Trophoblast cell (in vitro differentiated cells and primary cell): ENCODE measurements at regions not wholly inside any gene's neighbourhood (a gene's known extent, or its start where the extent isn't known, plus 50 kb on each side); places are given as distances from the start of the nearest gene placed in this dataset.
"Not testable (repeated sequence)": the region's sequence is repeated elsewhere in the genome, so short reads cannot be mapped to it uniquely, and the experiment has no call there.

ENCODE experiments used
- DNase-seq, 2 donors: peaks; one replicate each; pipeline ENCODE4 v3.0.0-alpha.2; 2016
- H2AFZ ChIP-seq: 2 replicates; pipeline ENCODE4 v1.6.1; 2013; ENCODE audit warnings: low read length, moderate library complexity, mild to moderate bottlenecking; ENCODE audit not compliant: insufficient read depth, poor library complexity
- H2AK5ac ChIP-seq: 2 replicates; pipeline ENCODE4 v1.6.1; 2013; ENCODE audit warnings: mild to moderate bottlenecking, low read length
- H2BK120ac ChIP-seq: 2 replicates; pipeline ENCODE4 v1.6.1; 2013; ENCODE audit warnings: low read length, mild to moderate bottlenecking, moderate library complexity; ENCODE audit not compliant: insufficient read depth, poor library complexity
- H2BK12ac ChIP-seq: 2 replicates; pipeline ENCODE4 v1.6.1; 2013; ENCODE audit warnings: mild to moderate bottlenecking, low read length, moderate library complexity
- H2BK5ac ChIP-seq: 2 replicates; pipeline ENCODE4 v1.6.1; 2013; ENCODE audit warnings: low read length, low read depth, moderate library complexity, mild to moderate bottlenecking; ENCODE audit not compliant: poor library complexity
- H3K14ac ChIP-seq: 2 replicates; pipeline ENCODE4 v1.6.1; 2013; ENCODE audit warnings: mild to moderate bottlenecking, low read length
- H3K18ac ChIP-seq: 2 replicates; pipeline ENCODE4 v1.6.1; 2013; ENCODE audit warnings: mild to moderate bottlenecking, low read length
- H3K23ac ChIP-seq: 2 replicates; pipeline ENCODE4 v1.6.1; 2013; ENCODE audit warnings: low read length
- H3K27ac ChIP-seq: 2 replicates; pipeline ENCODE4 v1.5.1; 2013; ENCODE audit warnings: low read depth, mild to moderate bottlenecking, inconsistent platforms, low read length, moderate library complexity
- H3K27me3 ChIP-seq: 2 replicates; pipeline ENCODE4 v1.6.1; 2013; ENCODE audit warnings: inconsistent platforms, mild to moderate bottlenecking, low read length, moderate library complexity; ENCODE audit not compliant: insufficient read depth
- H3K36me3 ChIP-seq, 2 experiments: 1 replicate in 1 of 2; 2 replicates in 1 of 2; pipeline ENCODE4 v1.6.1; 2013; ENCODE audit warnings: low read length in 2 of 2, mild to moderate bottlenecking in 2 of 2, moderate library complexity in 1 of 2; ENCODE audit not compliant: insufficient read depth in 2 of 2, control insufficient read depth in 1 of 2
- H3K4ac ChIP-seq: 2 replicates; pipeline ENCODE4 v1.6.1; 2013; ENCODE audit warnings: low read depth, mild to moderate bottlenecking, low read length, moderate library complexity
- H3K4me1 ChIP-seq, 2 experiments: 1 replicate in 1 of 2; 2 replicates in 1 of 2; pipeline ENCODE4 v1.6.1; 2013; ENCODE audit warnings: low read length in 2 of 2, mild to moderate bottlenecking in 2 of 2, moderate library complexity in 1 of 2; ENCODE audit not compliant: insufficient read depth in 2 of 2, control insufficient read depth in 1 of 2
- H3K4me2 ChIP-seq: 2 replicates; pipeline ENCODE4 v1.6.1; 2013; ENCODE audit warnings: inconsistent platforms, mild to moderate bottlenecking, low read length, moderate library complexity
- H3K4me3 ChIP-seq: 2 replicates; pipeline ENCODE4 v1.5.1; 2013; ENCODE audit warnings: mild to moderate bottlenecking, low read depth, low read length, inconsistent platforms
- H3K79me1 ChIP-seq: one replicate; pipeline ENCODE4 v1.6.1; 2013; ENCODE audit warnings: low read length
- H3K79me2 ChIP-seq: 2 replicates; pipeline ENCODE4 v1.6.1; 2013; ENCODE audit warnings: low read length, mild to moderate bottlenecking; ENCODE audit not compliant: control insufficient read depth, insufficient read depth, poor library complexity
- H3K9ac ChIP-seq: 2 replicates; pipeline ENCODE4 v1.6.1; 2013; ENCODE audit warnings: mild to moderate bottlenecking, low read length
- H3K9me3 ChIP-seq: 2 replicates; pipeline ENCODE4 v1.6.1; 2013; ENCODE audit warnings: low read depth, mild to moderate bottlenecking, control low read depth, inconsistent platforms, low read length; ENCODE audit not compliant: insufficient read depth
- H4K12ac ChIP-seq: 2 replicates; pipeline ENCODE4 v1.6.1; 2013; ENCODE audit warnings: low read depth, mild to moderate bottlenecking, low read length, moderate library complexity
- H4K8ac ChIP-seq: 2 replicates; pipeline ENCODE4 v1.6.1; 2013; ENCODE audit warnings: low read depth, mild to moderate bottlenecking, low read length, moderate library complexity
- H4K91ac ChIP-seq: one replicate; pipeline ENCODE4 v1.6.1; 2013; ENCODE audit warnings: low read depth, mild to moderate bottlenecking, low read length, moderate library complexity
- WGBS: extraction: QIAGEN DNeasy Blood & Tissue Kit; methylation state at CpG from one replicate; pipeline ENCODE4 v1.1.7; 2013; ENCODE audit warnings: missing lambda C conversion rate; ENCODE audit not compliant: insufficient read length, insufficient coverage; ENCODE audit errors: extremely low coverage; 5-methylcytosine and 5-hydroxymethylcytosine counted together

DNA sequence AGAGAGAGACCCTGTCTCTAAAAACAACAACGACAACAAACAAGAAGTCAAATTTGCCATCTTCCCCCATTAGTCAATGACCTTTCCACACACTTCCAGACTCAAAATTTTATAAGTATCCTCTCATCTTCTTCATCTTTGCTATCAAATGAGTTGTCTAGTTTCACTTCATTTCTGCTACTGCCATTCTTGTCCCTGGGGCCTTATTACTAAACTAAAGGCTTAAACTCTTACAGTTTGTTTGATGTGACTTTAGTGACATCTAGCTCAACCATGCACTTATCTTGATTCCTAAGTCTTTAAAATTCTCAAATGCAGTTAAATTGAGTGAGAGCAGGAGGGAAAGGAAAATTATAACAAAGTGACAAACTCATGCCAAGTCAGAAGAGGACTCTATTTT lies 271.8 kb upstream of the GK2 start:
- Histone ChIP-seq H3K18ac (no peak overlapping the region), H4K8ac (no peak overlapping the region), H3K27me3 (no peaks in the 10 kb centered on the region), H3K4me3 (no peak overlapping the region), H2AFZ (no peak overlapping the region), H3K36me3 (no peaks in the 10 kb centered on the region), H3K79me2 (no peaks in the 10 kb centered on the region), H2BK120ac (no peak overlapping the region), H3K4me1 (no peaks in the 10 kb centered on the region), H4K12ac (no peak overlapping the region), H2BK12ac (no peak overlapping the region), H3K14ac (no peak overlapping the region), H3K9ac (no peak overlapping the region), H2AK5ac (no peak overlapping the region), H3K23ac (no peak overlapping the region), H3K9me3 (no peaks in the 10 kb centered on the region), H2BK5ac (no peak overlapping the region), H3K4ac (no peak overlapping the region), H3K4me2 (no peak overlapping the region), H3K27ac (no peak overlapping the region), H4K91ac (no peak overlapping the region), H3K79me1 (no peaks in the 10 kb centered on the region)
- no peak for DNase-seq
- no CpG with 5 or more reads among the region's 1 CpG for WGBS

DNA sequence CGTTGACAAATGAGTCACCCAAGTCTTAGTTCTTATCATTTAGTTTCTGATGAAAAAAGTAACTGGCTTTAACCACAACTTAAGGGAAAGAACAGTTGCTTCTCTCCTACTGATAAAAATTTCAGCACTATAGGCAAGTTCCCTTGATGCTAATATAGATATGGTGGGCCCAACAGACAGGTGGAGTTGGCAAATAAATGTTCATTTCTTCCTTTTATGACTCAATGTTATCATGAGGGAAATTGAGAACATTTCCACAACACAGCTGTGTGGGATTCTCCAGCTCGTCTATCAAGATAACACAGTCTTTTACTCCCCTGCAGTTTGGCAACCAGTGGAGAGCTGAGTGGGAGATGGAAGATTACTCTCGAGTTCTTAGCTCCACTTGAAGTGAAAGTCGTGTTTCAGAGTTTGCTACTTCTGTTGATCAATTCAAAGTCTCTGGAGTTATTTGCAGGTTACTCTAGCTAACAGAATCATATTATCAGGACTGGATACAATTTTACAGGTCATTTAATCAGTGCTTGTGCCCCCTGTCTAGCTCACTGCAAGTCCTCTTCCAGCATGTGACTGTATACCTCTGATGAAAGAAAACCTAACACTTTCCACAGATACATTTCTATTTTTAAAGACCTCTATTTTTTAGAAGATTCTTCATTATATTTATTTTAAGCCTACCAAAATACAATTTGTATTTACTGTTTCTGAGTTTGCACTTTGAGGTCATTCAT lies 270.6 kb upstream of the GK2 start:
- no peak overlapping the region for H4K8ac ChIP-seq
- H2AK5ac ChIP-seq, result no peak overlapping the region

DNA sequence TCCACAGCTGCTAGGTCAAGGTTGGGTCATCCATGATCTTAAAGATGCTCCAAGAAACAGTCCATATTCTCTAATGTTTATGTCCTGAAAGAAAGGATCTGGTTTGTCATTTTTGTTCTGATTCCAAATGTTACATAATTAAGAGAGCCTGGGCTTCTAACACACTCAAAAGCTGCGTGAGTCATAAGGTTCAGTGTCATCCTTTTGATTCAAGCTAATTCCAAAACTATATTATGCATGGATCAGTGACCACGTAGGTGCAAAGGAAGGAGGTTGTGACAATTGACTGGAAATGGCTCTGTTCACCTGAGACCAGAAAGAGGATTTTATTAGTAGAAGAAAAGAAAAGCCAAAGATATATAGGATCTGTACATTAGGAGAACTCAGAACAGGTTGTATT lies 268.7 kb upstream of the GK2 start:
- H3K14ac ChIP-seq, result no peak overlapping the region
- no CpG with 5 or more reads among the region's 2 CpGs for WGBS
- no peak overlapping the region for H3K9ac ChIP-seq
- no peak overlapping the region for H4K12ac ChIP-seq
- no peaks in the 10 kb centered on the region for H3K79me2 ChIP-seq
- H4K8ac ChIP-seq, result no peak overlapping the region
- no peak overlapping the region for H2AFZ ChIP-seq
- no peaks in the 10 kb centered on the region for H3K36me3 ChIP-seq
- H3K18ac ChIP-seq, result no peak overlapping the region
- no peak overlapping the region for H2AK5ac ChIP-seq
- no peak overlapping the region for H3K4me3 ChIP-seq
- no peak overlapping the region for H3K4me2 ChIP-seq
- H3K23ac ChIP-seq, result no peak overlapping the region
- no peaks in the 10 kb centered on the region for H3K27me3 ChIP-seq
- no peak overlapping the region for H3K27ac ChIP-seq
- no peak overlapping the region for H3K4ac ChIP-seq
- H2BK120ac ChIP-seq, result no peak overlapping the region
- no peak overlapping the region for H4K91ac ChIP-seq
- no peak for DNase-seq
- H3K9me3 ChIP-seq, result no peaks in the 10 kb centered on the region
- H2BK12ac ChIP-seq, result no peak overlapping the region
- H2BK5ac ChIP-seq, result no peak overlapping the region
- H3K79me1 ChIP-seq, result no peaks in the 10 kb centered on the region
- no peaks in the 10 kb centered on the region for H3K4me1 ChIP-seq

More for the DNA sequence above, 270.6 kb upstream of the GK2 start:
- Histone ChIP-seq H4K91ac (no peak overlapping the region), H3K4ac (no peak overlapping the region), H3K79me1 (no peaks in the 10 kb centered on the region), H3K4me1 (no peaks in the 10 kb centered on the region), H3K27ac (no peak overlapping the region), H2BK120ac (no peak overlapping the region), H3K36me3 (no peaks in the 10 kb centered on the region), H2AFZ (no peak overlapping the region), H3K14ac (no peak overlapping the region), H3K4me3 (no peak overlapping the region), H2BK12ac (no peak overlapping the region), H3K79me2 (no peaks in the 10 kb centered on the region), H3K9ac (no peak overlapping the region), H3K23ac (no peak overlapping the region), H3K18ac (no peak overlapping the region), H2BK5ac (no peak overlapping the region), H3K27me3 (no peaks in the 10 kb centered on the region), H4K12ac (no peak overlapping the region), H3K9me3 (no peaks in the 10 kb centered on the region), H3K4me2 (no peak overlapping the region)
- DNase-seq, result no peak
- WGBS, result no CpG with 5 or more reads among the region's 4 CpGs

DNA sequence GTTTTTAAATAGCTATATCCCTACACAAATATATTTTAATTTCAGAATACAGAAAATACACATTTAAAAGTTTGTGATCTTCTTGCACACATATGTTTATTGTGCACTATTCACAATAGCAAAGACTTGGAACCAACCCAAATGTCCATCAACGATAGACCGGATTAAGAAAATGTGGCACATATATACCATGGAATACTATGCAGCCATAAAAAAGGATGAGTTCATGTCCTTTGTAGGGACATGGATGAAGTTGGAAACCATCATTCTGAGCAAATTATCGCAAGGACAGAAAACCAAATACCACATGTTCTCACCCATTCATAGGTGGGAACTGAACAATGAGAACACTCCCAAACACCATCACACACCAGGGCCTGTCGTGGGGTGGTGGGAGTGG lies 266.9 kb upstream of the GK2 start:
- H3K27me3 ChIP-seq, H3K18ac ChIP-seq, H2BK5ac ChIP-seq, H3K4ac ChIP-seq, H3K9me3 ChIP-seq, H3K27ac ChIP-seq, H2AFZ ChIP-seq, H2AK5ac ChIP-seq, H3K79me2 ChIP-seq, H3K79me1 ChIP-seq, H2BK120ac ChIP-seq, H3K4me3 ChIP-seq, H3K36me3 ChIP-seq, H4K8ac ChIP-seq, H3K14ac ChIP-seq, H3K9ac ChIP-seq, H3K4me1 ChIP-seq, DNase-seq, H3K4me2 ChIP-seq, H4K91ac ChIP-seq, H4K12ac ChIP-seq, H3K23ac ChIP-seq, H2BK12ac ChIP-seq: not testable (repeated sequence)
- WGBS, result no CpG with 5 or more reads among the region's 4 CpGs
